GM23248 (cell line): ENCODE measurements at regions not wholly inside any gene's neighbourhood (a gene's known extent, or its start where the extent isn't known, plus 50 kb on each side); places are given as distances from the start of the nearest gene placed in this dataset.

Source experiments
- EZH2 ChIP-seq: fragments of 200-600 bp; sonication (generic); IDR thresholded peaks from 2 replicates; pipeline ENCODE4 v1.6.1; 2018; ENCODE audit warnings: antibody characterized with exemption, mild to moderate bottlenecking; ENCODE audit not compliant: insufficient read depth, poor library complexity, severe bottlenecking
- EZH2phosphoT487 ChIP-seq: fragments of 200-600 bp; sonication (generic); IDR thresholded peaks from 2 replicates; pipeline ENCODE4 v1.6.1; 2018; ENCODE audit warnings: antibody characterized with exemption, moderate library complexity, mild to moderate bottlenecking, low read depth; ENCODE audit not compliant: insufficient read depth

DNA sequence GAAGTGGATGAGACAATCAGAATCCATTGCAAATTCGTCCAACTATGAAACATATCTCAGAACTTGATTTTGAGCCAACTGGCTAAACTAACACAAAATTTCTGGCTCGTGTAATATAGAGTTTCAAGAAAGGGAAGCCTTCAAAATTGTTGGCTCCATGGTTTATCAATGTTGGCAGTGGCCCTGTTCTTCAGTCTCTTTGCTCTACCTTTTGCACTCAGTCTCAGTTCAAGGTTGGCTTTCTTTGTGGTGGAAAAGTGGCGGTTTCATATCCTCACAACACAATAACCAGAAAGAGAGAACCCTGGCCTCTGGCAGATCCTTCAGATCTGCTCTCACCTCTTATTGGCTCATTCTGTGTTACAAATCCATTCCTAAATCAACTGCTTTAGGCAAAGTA, 473.8 kb upstream of the API5 start:
- TF ChIP-seq EZH2phosphoT487 (no peak), EZH2 (no peak)
